H1 (cell line): ENCODE measurements at regions not wholly inside any gene's neighbourhood (a gene's known extent, or its start where the extent isn't known, plus 50 kb on each side); places are given as distances from the start of the nearest gene placed in this dataset.

Experiments
- CTCF ChIA-PET: fragments of 300-600 bp; sonication (Branson Sonifier 250); formaldehyde crosslinking; loops from one replicate; lab custom pipeline; 2021; ENCODE audit not compliant: partially characterized antibody; lab: Charles Lee
- POLR2A ChIA-PET: fragments of 300-600 bp; sonication (Branson Sonifier 250); formaldehyde crosslinking; loops from one replicate; lab custom pipeline; 2021; ENCODE audit warnings: inconsistent platforms; ENCODE audit not compliant: partially characterized antibody; lab: Charles Lee
- DNase-seq, 2 experiments: peaks; one replicate each; pipeline versions ENCODE4 v3.0.0 to v3.0.0-alpha.2; 2010 to 2022; ENCODE audit warnings: low spot score in 2 of 2, low read depth in 1 of 2, mixed read lengths in 1 of 2
- FAIRE-seq: peaks from 2 replicates; lab custom pipeline; 2011; peaks lifted over from hg19 to GRCh38; lab: Jason Lieb, UNC
- H2AFZ ChIP-seq: 2 replicates; pipeline ENCODE4 v1.8.1; 2012; ENCODE audit warnings: low read length, inconsistent platforms
- H2AK5ac ChIP-seq: 2 replicates; pipeline ENCODE4 v1.6.1; 2013; ENCODE audit warnings: low read depth, low read length
- H2BK120ac ChIP-seq: replicated peaks from 2 replicates; pipeline ENCODE3; 2013; ENCODE audit warnings: low read depth, low read length, inconsistent platforms
- H2BK12ac ChIP-seq: 2 replicates; pipeline ENCODE4 v1.6.1; 2013; ENCODE audit warnings: low read depth, low read length
- H2BK15ac ChIP-seq: 2 replicates; pipeline ENCODE4 v1.6.1; 2013; ENCODE audit warnings: low read length
- H2BK20ac ChIP-seq: 2 replicates; pipeline ENCODE4 v1.6.1; 2013; ENCODE audit warnings: low read length
- H2BK5ac ChIP-seq: 2 replicates; pipeline ENCODE4 v1.6.1; 2013; ENCODE audit warnings: low read depth, low read length
- H3K14ac ChIP-seq: 2 replicates; pipeline ENCODE4 v1.6.1; 2013; ENCODE audit warnings: inconsistent platforms; ENCODE audit not compliant: insufficient read length
- H3K18ac ChIP-seq: 2 replicates; pipeline ENCODE4 v1.6.1; 2013; ENCODE audit warnings: low read length; ENCODE audit errors: extremely low read depth
- H3K23ac ChIP-seq: 2 replicates; pipeline ENCODE4 v1.6.1; 2013; ENCODE audit warnings: inconsistent platforms; ENCODE audit not compliant: insufficient read length
- H3K23me2 ChIP-seq: 2 replicates; pipeline ENCODE4 v1.6.1; 2013; ENCODE audit warnings: low read depth, low read length
- H3K27ac ChIP-seq: 2 replicates; pipeline ENCODE4 v1.6.1; 2011; ENCODE audit warnings: low read depth, low read length, inconsistent platforms
- H3K27me3 ChIP-seq, 4 experiments: replicated peaks in 1 of 4; 1 replicate in 1 of 4; 2 replicates in 3 of 4; pipeline versions ENCODE4 v1.6.1 to v1.8.1; 2011 to 2013; ENCODE audit warnings: low read length in 3 of 4, mild to moderate bottlenecking in 3 of 4, inconsistent platforms in 2 of 4, mixed read lengths in 2 of 4, moderate library complexity in 1 of 4; ENCODE audit not compliant: control insufficient read depth in 3 of 4, insufficient read depth in 3 of 4; ENCODE audit errors: extremely low read depth in 1 of 4
- H3K36me3 ChIP-seq, 4 experiments: 2 replicates each; pipeline versions ENCODE4 v1.6.1 to v1.8.1; 2011 to 2013; ENCODE audit warnings: mild to moderate bottlenecking in 4 of 4, low read length in 3 of 4, moderate library complexity in 2 of 4, control low read depth in 1 of 4, inconsistent platforms in 1 of 4; ENCODE audit not compliant: insufficient read depth in 4 of 4, control insufficient read depth in 2 of 4
- H3K4ac ChIP-seq: replicated peaks from 2 replicates; pipeline ENCODE3; 2013; ENCODE audit warnings: low read length, low read depth, mixed read lengths, inconsistent platforms; ENCODE audit not compliant: insufficient read length
- H3K4me1 ChIP-seq, 4 experiments: replicated peaks in 1 of 4; 1 replicate in 1 of 4; 2 replicates in 3 of 4; pipeline versions ENCODE4 v1.6.1 to v1.8.1; 2011 to 2013; ENCODE audit warnings: low read length in 3 of 4, inconsistent platforms in 2 of 4, mixed read lengths in 1 of 4; ENCODE audit not compliant: insufficient read depth in 4 of 4, control insufficient read depth in 3 of 4
- H3K4me2 ChIP-seq, 2 experiments: 2 replicates each; pipeline versions ENCODE4 v1.6.1 to v1.8.1; 2011 to 2013; ENCODE audit warnings: low read depth in 2 of 2, low read length in 2 of 2, control low read depth in 1 of 2, inconsistent platforms in 1 of 2, mild to moderate bottlenecking in 1 of 2; ENCODE audit not compliant: insufficient read depth in 1 of 2
- H3K4me3 ChIP-seq, 4 experiments: fragments of 200-600, 300-600 bp in 1 of 4; sonication (generic), shearing (Covaris generic), sonication (Bioruptor Twin) in 1 of 4; 2 replicates each; pipeline versions ENCODE4 v1.5.1 to v1.8.1; 2011 to 2016; ENCODE audit warnings: low read length in 4 of 4, low read depth in 3 of 4, control low read depth in 2 of 4, inconsistent platforms in 2 of 4, mild to moderate bottlenecking in 2 of 4, mixed read lengths in 1 of 4, moderate library complexity in 1 of 4; ENCODE audit not compliant: insufficient read depth in 2 of 4; ENCODE audit errors: extremely low read depth in 1 of 4
- H3K56ac ChIP-seq: replicated peaks from 2 replicates; pipeline ENCODE3; 2013; ENCODE audit warnings: low read depth, mild to moderate bottlenecking, mixed read lengths, low read length, inconsistent platforms; ENCODE audit not compliant: insufficient read length
- H3K79me1 ChIP-seq: 2 replicates; pipeline ENCODE4 v1.6.1; 2013; ENCODE audit warnings: low read depth, low read length, control low read depth
- H3K79me2 ChIP-seq, 2 experiments: 2 replicates each; pipeline versions ENCODE4 v1.6.1 to v1.8.1; 2012 to 2013; ENCODE audit warnings: low read length in 2 of 2, mild to moderate bottlenecking in 2 of 2, inconsistent platforms in 1 of 2; ENCODE audit not compliant: insufficient read depth in 2 of 2, control insufficient read depth in 1 of 2
- H3K9ac ChIP-seq, 4 experiments: replicated peaks in 1 of 4; 1 replicate in 1 of 4; 2 replicates in 3 of 4; pipeline versions ENCODE4 v1.6.1 to v1.8.1; 2011 to 2013; ENCODE audit warnings: low read depth in 3 of 4, low read length in 3 of 4, control low read depth in 2 of 4, mild to moderate bottlenecking in 2 of 4, moderate library complexity in 2 of 4, inconsistent platforms in 1 of 4; ENCODE audit errors: extremely low read depth in 1 of 4
- H3K9me3 ChIP-seq, 2 experiments: 2 replicates each; pipeline versions ENCODE4 v1.6.1 to v1.8.1; 2012 to 2013; ENCODE audit warnings: mild to moderate bottlenecking in 2 of 2, moderate library complexity in 2 of 2, control low read depth in 1 of 2, inconsistent platforms in 1 of 2, low read depth in 1 of 2, low read length in 1 of 2, mixed read lengths in 1 of 2; ENCODE audit not compliant: insufficient read depth in 2 of 2
- H4K20me1 ChIP-seq, 2 experiments: replicated peaks in 1 of 2; 2 replicates each; pipeline versions ENCODE3 to v1.8.1; 2011 to 2013; ENCODE audit warnings: inconsistent platforms in 2 of 2, low read length in 2 of 2, mild to moderate bottlenecking in 1 of 2; ENCODE audit not compliant: insufficient read depth in 2 of 2, control insufficient read depth in 1 of 2
- H4K5ac ChIP-seq: 2 replicates; pipeline ENCODE4 v1.6.1; 2013; ENCODE audit warnings: low read length, low read depth, mixed read lengths, inconsistent platforms; ENCODE audit not compliant: insufficient read length
- H4K8ac ChIP-seq: 2 replicates; pipeline ENCODE4 v1.8.0; 2013; ENCODE audit warnings: mild to moderate bottlenecking, moderate library complexity, low read length, inconsistent platforms; ENCODE audit not compliant: insufficient read depth; ENCODE audit errors: extremely low read depth
- H4K91ac ChIP-seq: replicated peaks from 2 replicates; pipeline ENCODE3; 2013; ENCODE audit warnings: low read length, mixed read lengths, inconsistent platforms; ENCODE audit not compliant: insufficient read length
- ATF3 ChIP-seq: IDR thresholded peaks from 2 replicates; pipeline ENCODE4 v1.6.1; 2011; ENCODE audit warnings: low read depth, mild to moderate bottlenecking, low read length; ENCODE audit not compliant: insufficient read depth
- BCL11A ChIP-seq, 2 experiments: IDR thresholded peaks; one replicate each; pipeline ENCODE4 v1.6.1; 2011; ENCODE audit warnings: low read depth in 2 of 2, low read length in 2 of 2, mild to moderate bottlenecking in 2 of 2
- CBX5 ChIP-seq: fragments of 300-800, 300-1000 bp; sonication (generic); IDR thresholded peaks from 2 replicates; pipeline ENCODE4 v1.7.1; 2016; ENCODE audit warnings: antibody characterized with exemption, low read length, low read depth
- CBX8 ChIP-seq: fragments of 300-800, 300-1000 bp; sonication (generic); IDR thresholded peaks from 2 replicates; pipeline ENCODE4 v1.7.1; 2016; ENCODE audit warnings: low read depth, low read length, borderline replicate concordance
- CREB1 ChIP-seq: IDR thresholded peaks from 2 replicates; pipeline ENCODE4 v1.6.1; 2012; ENCODE audit warnings: inconsistent platforms
- EP300 ChIP-seq, 2 experiments: IDR thresholded peaks; 1 replicate in 1 of 2; 2 replicates in 1 of 2; pipeline ENCODE4 v1.6.1; 2011 to 2012; ENCODE audit warnings: low read depth in 2 of 2, low read length in 2 of 2, mild to moderate bottlenecking in 2 of 2, borderline replicate concordance in 1 of 2, inconsistent platforms in 1 of 2, moderate library complexity in 1 of 2
- EZH2 ChIP-seq: fragments of 200-600 bp; sonication (generic); IDR thresholded peaks from 2 replicates; pipeline ENCODE4 v1.7.1; 2012; ENCODE audit warnings: low read depth, mild to moderate bottlenecking, moderate library complexity, low read length, inconsistent platforms; ENCODE audit not compliant: severe bottlenecking
- GABPA ChIP-seq: IDR thresholded peaks from 2 replicates; pipeline ENCODE4 v1.6.1; 2011; ENCODE audit warnings: mild to moderate bottlenecking, low read length, moderate library complexity, borderline replicate concordance; ENCODE audit not compliant: insufficient read depth
- KDM4A ChIP-seq: IDR thresholded peaks from one replicate; pipeline ENCODE4 v1.7.1; 2012; ENCODE audit warnings: low read depth, mild to moderate bottlenecking, moderate library complexity, low read length, inconsistent platforms; ENCODE audit not compliant: severe bottlenecking
- POU5F1 ChIP-seq: IDR thresholded peaks from 2 replicates; pipeline ENCODE4 v1.6.1; 2011; ENCODE audit warnings: low read depth, mild to moderate bottlenecking, low read length, moderate library complexity
- SP2 ChIP-seq: IDR thresholded peaks from 2 replicates; pipeline ENCODE4 v1.6.1; 2012; ENCODE audit warnings: mild to moderate bottlenecking, low read length, inconsistent platforms
- SUZ12 ChIP-seq: fragments of 200-600 bp; sonication (generic); IDR thresholded peaks from 2 replicates; pipeline ENCODE4 v1.6.1; 2012; ENCODE audit warnings: mild to moderate bottlenecking, inconsistent platforms, low read length, moderate library complexity, mixed read lengths
- WGBS, 2 experiments: shearing (Covaris generic) in 1 of 2; methylation state at CpG; one replicate each; pipeline versions ENCODE4 v1.1.6 to v1.1.7; 2013 to 2015; ENCODE audit warnings: low lambda C conversion rate in 2 of 2, mixed read lengths in 2 of 2, inconsistent platforms in 1 of 2, low coverage in 1 of 2, missing lambda C conversion rate in 1 of 2; ENCODE audit not compliant: insufficient replicate concordance in 2 of 2, insufficient coverage in 1 of 2, insufficient read length in 1 of 2; ENCODE audit errors: extremely low coverage in 1 of 2, missing lambda C conversion rate in 1 of 2; 5-methylcytosine and 5-hydroxymethylcytosine counted together

- POLR2A ChIA-PET: no interaction called here
- Histone ChIP-seq H3K36me3 (no peaks in the 10 kb centered on the region), H3K27ac (no peak overlapping the region), H3K23ac (no peak overlapping the region), H3K4me3 (no peak overlapping the region), H4K20me1 (no peaks in the 10 kb centered on the region), H2BK5ac (no peak overlapping the region), H4K91ac (no peak overlapping the region), H3K18ac (no peak overlapping the region), H2BK120ac (no peak overlapping the region), H2AK5ac (no peak overlapping the region), H3K4me2 (no peak overlapping the region), H3K27me3 (no peaks in the 10 kb centered on the region), H4K8ac (no peak overlapping the region), H3K9ac (no peak overlapping the region), H3K4ac (no peak overlapping the region), H2BK15ac (no peak overlapping the region), H2AFZ (no peak overlapping the region), H3K4me1 (peaks cover 0 to 4% (median 0%) of the 10 kb centered on the region in 4 experiments; a peak in 1 of 7 replicates), H3K79me1 (no peaks in the 10 kb centered on the region), H3K9me3 (no peaks in the 10 kb centered on the region), H2BK12ac (no peak overlapping the region), H2BK20ac (no peak overlapping the region), H3K23me2 (no peaks in the 10 kb centered on the region), H3K56ac (no peak overlapping the region), H3K79me2 (no peaks in the 10 kb centered on the region), H4K5ac (no peak overlapping the region), H3K14ac (no peak overlapping the region)
- no peak for FAIRE-seq
- CTCF ChIA-PET: interaction anchor here (0.6 to 2.3 kb wide), 7 partner anchors 8 to 91 kb away, joined by 3 to 10 read pairs (median 5); no protein-coding TSS in a partner anchor
- DNase-seq: no peak
- WGBS, 2 experiments: 83% methylated on average over 1 of the region's 1 CpG; no CpG with 5 or more reads in 1 of the 2 experiments
- no peak for TF ChIP-seq EZH2
- TF ChIP-seq CBX5: no peak
- no peak for TF ChIP-seq SUZ12
- TF ChIP-seq POU5F1: no peak
- TF ChIP-seq CREB1: no peak
- TF ChIP-seq BCL11A (IDR thresholded peaks at IDR 0.05; ENCODE audit: low read depth in 2 of 2, low read length in 2 of 2): no peak
- no peak for TF ChIP-seq CBX8
- no peak for TF ChIP-seq GABPA
- TF ChIP-seq KDM4A: no peak
- TF ChIP-seq EP300 (IDR thresholded peaks at IDR 0.05; ENCODE audit: borderline replicate concordance in 1 of 2, low read depth in 2 of 2, low read length in 2 of 2): no peak
- no peak for TF ChIP-seq ATF3
- no peak for TF ChIP-seq SP2
Measured at GRCh38 chr5:168202996-168203395, 88.4 kb upstream of the WWC1 start.
